Astrocyte (in vitro differentiated cells and primary cell): ENCODE measurements at regions not wholly inside any gene's neighbourhood (a gene's known extent, or its start where the extent isn't known, plus 50 kb on each side); places are given as distances from the start of the nearest gene placed in this dataset.

ENCODE experiments used
- DNase-seq: peaks from one replicate; pipeline ENCODE4 v3.0.0-alpha.2; 2010; ENCODE audit warnings: low read depth
- FAIRE-seq: peaks from 2 replicates; lab custom pipeline; 2011; peaks lifted over from hg19 to GRCh38; lab: Jason Lieb, UNC
- H2AFZ ChIP-seq: 2 replicates; pipeline ENCODE4 v1.6.0; 2012; ENCODE audit warnings: low read depth, low read length, inconsistent platforms
- H3K27ac ChIP-seq: 2 replicates; pipeline ENCODE4 v1.5.1; 2011; ENCODE audit warnings: low read depth, low read length, inconsistent platforms
- H3K27me3 ChIP-seq: 2 replicates; pipeline ENCODE4 v1.6.0; 2011; ENCODE audit warnings: low read length, inconsistent platforms; ENCODE audit not compliant: insufficient read depth
- H3K36me3 ChIP-seq: 2 replicates; pipeline ENCODE4 v1.5.1; 2011; ENCODE audit warnings: low read length, inconsistent platforms; ENCODE audit not compliant: insufficient read depth
- H3K4me1 ChIP-seq: 2 replicates; pipeline ENCODE4 v1.5.1; 2011; ENCODE audit warnings: low read length, inconsistent platforms; ENCODE audit not compliant: insufficient read depth
- H3K4me2 ChIP-seq: 2 replicates; pipeline ENCODE4 v1.6.0; 2012; ENCODE audit warnings: low read length, inconsistent platforms
- H3K4me3 ChIP-seq: 2 replicates; pipeline ENCODE4 v1.5.1; 2011; ENCODE audit warnings: low read depth, mild to moderate bottlenecking, low read length, inconsistent platforms; ENCODE audit not compliant: insufficient read depth
- H3K79me2 ChIP-seq: 2 replicates; pipeline ENCODE4 v1.6.0; 2012; ENCODE audit warnings: mild to moderate bottlenecking, low read length, inconsistent platforms; ENCODE audit not compliant: insufficient read depth
- H3K9ac ChIP-seq: 2 replicates; pipeline ENCODE4 v1.6.0; 2012; ENCODE audit warnings: mild to moderate bottlenecking, low read length, inconsistent platforms
- H3K9me3 ChIP-seq: 2 replicates; pipeline ENCODE4 v1.5.1; 2012; ENCODE audit warnings: low read depth, mild to moderate bottlenecking, low read length, inconsistent platforms; ENCODE audit not compliant: insufficient read depth
- H4K20me1 ChIP-seq: 2 replicates; pipeline ENCODE4 v1.6.0; 2012; ENCODE audit warnings: low read length, inconsistent platforms; ENCODE audit not compliant: insufficient read depth
- H3K27ac Mint-ChIP-seq: one replicate; pipeline ENCODE4 v1.8.0; 2021; ENCODE audit warnings: mild to moderate bottlenecking, mixed read lengths; ENCODE audit not compliant: unreplicated experiment
- H3K27me3 Mint-ChIP-seq: one replicate; pipeline ENCODE4 v1.8.0; 2021; ENCODE audit warnings: low read depth, mixed read lengths; ENCODE audit not compliant: unreplicated experiment
- H3K36me3 Mint-ChIP-seq: one replicate; pipeline ENCODE4 v1.8.0; 2021; ENCODE audit warnings: low read depth, mixed read lengths; ENCODE audit not compliant: unreplicated experiment
- H3K4me1 Mint-ChIP-seq: one replicate; pipeline ENCODE4 v1.8.0; 2021; ENCODE audit warnings: low read depth, mixed read lengths; ENCODE audit not compliant: unreplicated experiment
- H3K4me3 Mint-ChIP-seq: one replicate; pipeline ENCODE4 v1.8.0; 2021; ENCODE audit warnings: mild to moderate bottlenecking, moderate library complexity, mixed read lengths; ENCODE audit not compliant: unreplicated experiment
- H3K9me3 Mint-ChIP-seq: one replicate; pipeline ENCODE4 v1.8.0; 2021; ENCODE audit warnings: mild to moderate bottlenecking, mixed read lengths; ENCODE audit not compliant: unreplicated experiment
- EZH2 ChIP-seq: IDR thresholded peaks from 2 replicates; pipeline ENCODE4 v1.6.1; 2012; ENCODE audit warnings: mild to moderate bottlenecking, low read length, inconsistent platforms; ENCODE audit not compliant: insufficient read depth
- TF ChIP-seq, protein P1 (sequence below): IDR thresholded peaks from 2 replicates; pipeline ENCODE4 v1.5.1; 2011; ENCODE audit warnings: low read depth, mild to moderate bottlenecking, inconsistent platforms, low read length, moderate library complexity; ENCODE audit not compliant: insufficient read depth

DNA sequence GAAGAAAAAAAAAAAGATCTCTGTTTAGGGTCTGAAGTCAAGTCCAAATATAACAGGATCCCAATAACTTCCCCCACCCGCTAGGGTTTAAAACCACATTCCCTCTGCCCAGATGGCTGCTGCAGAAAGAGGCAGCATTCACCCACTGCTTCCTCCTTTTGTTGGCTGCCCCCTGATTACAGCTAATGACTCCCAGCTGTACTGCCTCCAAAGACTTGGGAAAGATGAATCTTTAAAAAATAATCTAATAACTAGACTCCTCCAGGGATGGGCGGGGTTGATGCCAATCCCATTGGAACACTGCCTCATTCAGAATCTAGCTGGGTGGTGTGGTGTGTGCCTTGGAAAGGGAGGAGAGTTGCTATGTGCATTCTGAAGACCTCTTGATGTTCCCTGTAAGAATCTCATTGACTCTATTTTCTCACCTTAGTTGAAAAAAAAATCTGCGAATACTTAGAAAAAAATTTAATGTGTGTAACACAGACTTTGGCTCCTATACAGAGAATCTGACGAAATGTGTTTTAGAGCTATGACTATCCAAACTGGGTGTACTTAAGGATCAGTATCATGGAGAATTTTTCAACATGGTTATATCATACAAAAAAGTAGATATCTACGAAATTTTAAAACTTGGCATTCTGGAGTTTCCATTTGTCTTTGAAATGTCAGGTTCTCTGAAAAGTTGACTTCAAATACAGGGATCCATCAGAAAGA lies 174.0 kb downstream of the RNF144B start:
- Histone ChIP-seq H3K4me1 (no peaks in the 10 kb centered on the region), H2AFZ (no peak overlapping the region), H3K9ac (no peak overlapping the region), H4K20me1 (no peaks in the 10 kb centered on the region), H3K4me2 (no peak overlapping the region), H3K27ac (no peak overlapping the region), H3K9me3 (no peaks in the 10 kb centered on the region), H3K36me3 (no peaks in the 10 kb centered on the region), H3K4me3 (no peak overlapping the region), H3K27me3 (no peaks in the 10 kb centered on the region), H3K79me2 (no peaks in the 10 kb centered on the region)
- peaks cover 4% of the 10 kb centered on the region for H3K27me3 Mint-ChIP-seq
- no peak overlapping the region for H3K27ac Mint-ChIP-seq
- H3K4me1 Mint-ChIP-seq = peaks cover 3% of the 10 kb centered on the region
- DNase-seq (no peak), FAIRE-seq (no peak)
- H3K4me3 Mint-ChIP-seq = no peak overlapping the region
- H3K36me3 Mint-ChIP-seq = no peaks in the 10 kb centered on the region
- no peak for TF ChIP-seq EZH2
- TF ChIP-seq, protein P1, sequence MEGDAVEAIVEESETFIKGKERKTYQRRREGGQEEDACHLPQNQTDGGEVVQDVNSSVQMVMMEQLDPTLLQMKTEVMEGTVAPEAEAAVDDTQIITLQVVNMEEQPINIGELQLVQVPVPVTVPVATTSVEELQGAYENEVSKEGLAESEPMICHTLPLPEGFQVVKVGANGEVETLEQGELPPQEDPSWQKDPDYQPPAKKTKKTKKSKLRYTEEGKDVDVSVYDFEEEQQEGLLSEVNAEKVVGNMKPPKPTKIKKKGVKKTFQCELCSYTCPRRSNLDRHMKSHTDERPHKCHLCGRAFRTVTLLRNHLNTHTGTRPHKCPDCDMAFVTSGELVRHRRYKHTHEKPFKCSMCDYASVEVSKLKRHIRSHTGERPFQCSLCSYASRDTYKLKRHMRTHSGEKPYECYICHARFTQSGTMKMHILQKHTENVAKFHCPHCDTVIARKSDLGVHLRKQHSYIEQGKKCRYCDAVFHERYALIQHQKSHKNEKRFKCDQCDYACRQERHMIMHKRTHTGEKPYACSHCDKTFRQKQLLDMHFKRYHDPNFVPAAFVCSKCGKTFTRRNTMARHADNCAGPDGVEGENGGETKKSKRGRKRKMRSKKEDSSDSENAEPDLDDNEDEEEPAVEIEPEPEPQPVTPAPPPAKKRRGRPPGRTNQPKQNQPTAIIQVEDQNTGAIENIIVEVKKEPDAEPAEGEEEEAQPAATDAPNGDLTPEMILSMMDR = no peak
- no peaks in the 10 kb centered on the region for H3K9me3 Mint-ChIP-seq

DNA sequence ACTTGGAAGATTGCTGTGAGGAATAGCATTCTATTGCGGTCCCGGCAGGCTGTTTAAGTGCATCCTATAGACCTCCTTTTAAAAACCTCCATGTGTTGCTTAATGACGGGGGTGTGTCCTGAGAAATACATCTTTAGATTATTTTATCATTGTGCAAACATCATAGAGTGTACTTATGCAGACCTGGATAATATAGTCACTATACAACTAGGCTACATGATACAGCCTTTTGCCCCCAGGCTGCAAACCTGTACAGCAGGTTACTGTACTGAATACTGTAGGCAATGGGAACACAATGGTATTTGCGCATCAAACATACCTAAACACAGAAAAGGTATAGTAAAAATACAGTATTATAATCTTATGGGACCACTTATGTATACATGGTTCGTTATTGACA lies 175.6 kb downstream of the RNF144B start:
- Histone ChIP-seq H3K27ac (no peak overlapping the region), H3K4me3 (no peak overlapping the region), H3K9me3 (no peaks in the 10 kb centered on the region), H2AFZ (no peak overlapping the region), H3K9ac (no peak overlapping the region), H3K79me2 (no peaks in the 10 kb centered on the region), H3K27me3 (no peaks in the 10 kb centered on the region), H3K4me2 (no peak overlapping the region), H3K36me3 (no peaks in the 10 kb centered on the region), H4K20me1 (no peaks in the 10 kb centered on the region), H3K4me1 (no peaks in the 10 kb centered on the region)
- H3K36me3 Mint-ChIP-seq = no peaks in the 10 kb centered on the region
- TF ChIP-seq EZH2 = no peak
- TF ChIP-seq, protein P1 = no peak
- H3K27me3 Mint-ChIP-seq = peaks cover 4% of the 10 kb centered on the region
- no peak overlapping the region for H3K27ac Mint-ChIP-seq
- H3K4me1 Mint-ChIP-seq = peaks cover 3% of the 10 kb centered on the region
- DNase-seq (no peak), FAIRE-seq (no peak)
- no peak overlapping the region for H3K4me3 Mint-ChIP-seq
- H3K9me3 Mint-ChIP-seq = peaks cover 2% of the 10 kb centered on the region

DNA sequence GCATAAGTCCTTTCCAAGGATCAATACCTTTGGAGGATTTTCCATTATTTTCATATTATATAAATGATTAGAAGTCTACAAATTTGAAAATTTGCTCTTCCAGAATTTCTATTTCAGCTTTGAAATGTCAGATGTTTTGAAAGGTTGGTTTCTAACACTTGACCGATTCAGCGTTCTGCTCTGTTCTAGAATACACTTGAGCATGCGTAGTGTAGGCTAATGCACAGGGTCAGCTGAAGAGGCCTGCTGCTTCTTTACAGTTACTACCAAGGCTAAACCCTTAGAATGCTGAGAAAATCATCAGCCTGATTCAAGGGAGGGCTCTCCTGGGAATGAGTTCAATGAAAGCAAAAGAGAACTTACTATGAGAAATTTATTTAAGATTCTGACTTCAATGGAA lies 177.6 kb downstream of the RNF144B start:
- no peak for FAIRE-seq
- no peaks in the 10 kb centered on the region for H3K4me1 ChIP-seq

More for the DNA sequence above, 177.6 kb downstream of the RNF144B start:
- Mint-ChIP-seq H3K9me3 (peaks cover 2% of the 10 kb centered on the region), H3K4me1 (peaks cover 3% of the 10 kb centered on the region), H3K27me3 (no peaks in the 10 kb centered on the region), H3K4me3 (no peak overlapping the region), H3K36me3 (no peaks in the 10 kb centered on the region), H3K27ac (no peak overlapping the region)
- no peak for TF ChIP-seq EZH2
- TF ChIP-seq, protein P1 = no peak
- Histone ChIP-seq H4K20me1 (no peaks in the 10 kb centered on the region), H3K4me2 (no peak overlapping the region), H3K4me3 (no peak overlapping the region), H3K9me3 (no peaks in the 10 kb centered on the region), H3K79me2 (no peaks in the 10 kb centered on the region), H3K27ac (no peak overlapping the region), H3K36me3 (no peaks in the 10 kb centered on the region), H3K9ac (no peak overlapping the region), H3K27me3 (no peaks in the 10 kb centered on the region), H2AFZ (no peak overlapping the region)
- no peak for DNase-seq
